ENCODE measurements at regions not wholly inside any gene's neighbourhood (a gene's known extent, or its start where the extent isn't known, plus 50 kb on each side); places are given as distances from the start of the nearest gene placed in this dataset.

DNA sequence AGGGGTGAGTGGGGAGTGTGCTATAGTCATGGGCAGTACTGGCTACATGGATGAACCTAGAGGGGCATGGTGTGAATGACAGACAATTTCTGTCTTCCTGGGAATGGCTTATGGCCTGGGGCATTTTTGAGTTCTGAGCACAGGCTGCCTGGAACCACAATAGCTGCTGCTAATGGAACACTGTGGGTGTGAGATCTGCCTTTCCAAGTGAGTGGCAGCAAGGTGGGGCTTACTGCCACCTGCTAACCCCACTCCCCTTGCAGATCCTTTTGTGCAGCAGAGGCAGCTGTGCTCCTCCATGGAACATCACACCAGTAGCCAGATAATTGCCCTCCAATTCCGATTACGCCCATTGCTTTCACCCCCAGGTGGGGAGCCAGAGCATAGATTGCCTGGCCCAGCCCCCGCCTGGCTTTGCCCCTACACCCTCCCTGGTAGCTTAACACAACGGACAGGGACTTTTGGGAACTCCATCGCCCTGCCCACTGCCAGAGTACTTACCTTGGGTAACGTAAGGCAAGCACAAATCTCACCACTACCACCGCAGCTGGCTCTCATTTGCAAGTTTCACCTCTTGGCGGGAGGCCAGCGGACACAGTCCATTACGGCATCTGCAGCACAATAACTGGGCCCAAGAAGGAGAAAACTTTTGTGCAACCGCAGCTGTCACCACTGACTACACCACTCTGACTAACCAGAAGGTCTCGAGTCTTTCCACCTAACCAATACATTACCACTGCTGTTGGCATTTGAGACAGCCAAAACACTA, 421.2 kb upstream of the NWD2 start:
- no peak for DNase-seq (ENCODE audit: low read depth)

DNA sequence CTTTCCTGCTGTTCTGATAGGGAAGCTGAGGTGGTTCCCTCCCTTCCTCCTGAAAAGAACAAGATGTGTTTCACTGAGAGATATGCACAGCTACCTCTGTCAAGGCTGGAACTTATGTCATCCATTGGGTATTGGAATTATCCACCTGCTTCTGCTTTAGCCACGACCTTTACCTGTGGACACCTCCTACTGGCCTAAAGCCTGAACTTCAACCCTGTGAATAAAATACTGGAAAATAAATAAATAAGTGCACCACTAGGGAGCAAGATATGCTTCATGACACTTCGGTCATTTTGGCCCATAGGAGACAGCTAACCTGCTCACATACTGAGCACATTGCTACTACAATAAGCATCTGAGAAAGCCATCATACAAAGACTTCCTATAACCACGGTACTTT, 419.9 kb upstream of the NWD2 start:
- no peak for DNase-seq (ENCODE audit: low read depth)

DNA sequence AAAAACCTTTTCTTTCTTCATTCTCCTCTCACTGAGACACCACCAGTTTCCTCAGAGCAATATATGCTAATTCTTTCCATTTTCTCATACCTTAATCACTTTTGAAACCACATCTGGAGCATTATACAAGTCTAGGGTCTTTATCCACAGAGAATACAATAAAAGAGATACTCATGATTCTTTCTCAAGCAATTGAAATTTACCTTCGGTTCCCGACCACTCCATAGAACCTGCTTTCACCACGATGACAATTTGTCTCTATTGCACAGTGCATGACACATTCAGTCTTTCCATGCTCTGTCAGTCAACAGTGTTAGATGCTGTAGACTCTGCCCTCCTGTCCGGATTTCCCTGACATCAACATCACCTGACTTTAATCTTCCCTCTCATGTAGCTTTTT, 409.3 kb upstream of the NWD2 start:
- DNase-seq (ENCODE audit: low read depth), result no peak

DNA sequence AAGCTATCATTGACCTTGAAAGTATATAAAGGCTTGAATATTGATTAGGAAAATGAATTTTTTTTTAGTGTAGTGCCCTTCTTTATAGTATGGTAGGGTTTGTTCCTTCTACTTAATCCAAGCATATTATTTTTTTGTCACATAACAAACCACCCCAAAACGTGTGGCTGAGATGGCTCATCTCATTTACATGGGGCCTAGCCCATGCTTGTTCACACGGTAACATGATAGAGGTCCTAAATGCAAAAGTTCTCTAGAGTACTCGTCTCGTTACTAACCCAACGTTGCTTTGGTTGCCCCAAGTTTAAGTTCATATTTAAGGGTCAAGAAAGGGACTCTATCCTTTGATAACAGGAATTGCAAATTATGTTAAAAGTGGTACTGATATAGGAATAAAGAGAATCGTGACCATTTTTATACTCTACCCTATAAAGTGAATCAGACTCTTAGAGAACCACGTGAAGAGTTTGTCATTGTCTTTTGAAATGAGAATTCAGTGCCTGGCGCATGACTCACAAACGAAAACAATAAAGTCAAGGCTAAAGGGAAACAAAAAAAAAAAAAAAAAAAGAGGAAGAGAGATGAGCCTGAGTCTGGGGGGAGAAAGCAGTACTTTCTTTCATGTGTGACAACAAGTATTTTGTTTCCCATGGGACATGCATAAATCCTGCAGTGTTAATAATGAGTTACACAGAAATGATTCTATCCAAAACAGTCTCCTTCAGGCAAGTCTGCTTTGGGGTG, 402.8 kb upstream of the NWD2 start:
- no peak for DNase-seq (ENCODE audit: low read depth)

DNA sequence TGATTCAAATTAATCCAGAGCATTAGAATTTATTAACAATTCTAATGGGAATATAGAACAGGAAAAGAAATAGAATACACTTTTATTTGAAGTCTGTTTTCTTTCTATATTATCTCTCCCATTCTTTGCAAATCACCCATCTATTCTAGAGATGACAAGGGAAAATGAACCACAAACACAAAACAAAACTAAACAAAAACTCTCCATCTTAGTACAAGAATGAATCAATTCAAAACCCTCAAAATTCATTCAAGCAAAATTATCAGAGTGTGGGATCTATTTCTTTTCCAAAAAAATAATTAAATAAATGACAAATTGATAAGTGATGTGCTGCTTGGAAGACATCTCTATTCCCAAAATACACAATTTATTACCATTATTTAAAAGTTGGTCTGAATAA, 400.1 kb upstream of the NWD2 start:
- DNase-seq (ENCODE audit: low read depth), result no peak

DNA sequence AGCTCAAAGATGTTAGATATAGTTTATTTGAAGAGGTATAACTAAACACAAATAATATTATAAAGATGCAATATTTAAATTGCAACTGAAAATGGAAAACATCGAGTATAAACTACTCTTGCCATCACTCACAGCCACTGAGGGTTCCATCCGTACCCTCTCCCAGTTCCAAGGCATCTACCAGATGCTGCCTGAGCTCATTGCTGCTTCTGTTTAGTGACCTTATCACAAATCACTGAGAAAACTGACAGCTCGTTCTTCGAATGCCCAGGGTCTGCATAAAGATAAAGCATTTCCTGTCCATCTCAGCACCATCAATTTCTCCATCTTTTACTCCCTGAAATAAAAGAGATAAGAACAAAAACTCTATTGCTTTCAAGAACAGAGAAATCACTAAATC, 391.7 kb upstream of the NWD2 start:
- no peak for DNase-seq (ENCODE audit: low read depth)

DNA sequence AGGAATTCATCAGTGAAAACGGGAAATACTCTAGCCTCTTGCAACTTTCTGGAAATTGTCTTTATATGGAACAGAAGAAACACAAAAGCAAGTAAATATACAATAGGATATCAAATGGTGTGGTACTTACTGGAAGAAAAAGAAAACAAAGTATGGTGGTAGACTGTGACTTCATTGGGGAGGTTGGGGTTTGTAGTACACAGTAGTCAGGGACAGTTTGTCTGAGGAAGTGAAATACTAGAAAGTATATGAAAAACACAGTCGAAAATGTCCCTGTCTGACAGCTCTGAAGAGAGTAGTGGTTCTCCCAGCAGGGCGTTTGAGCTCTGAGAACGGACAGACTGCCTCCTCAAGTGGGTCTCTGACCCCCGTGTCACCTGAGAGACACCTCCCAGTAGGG, 390.0 kb upstream of the NWD2 start:
- DNase-seq (ENCODE audit: low read depth), result no peak

DNA sequence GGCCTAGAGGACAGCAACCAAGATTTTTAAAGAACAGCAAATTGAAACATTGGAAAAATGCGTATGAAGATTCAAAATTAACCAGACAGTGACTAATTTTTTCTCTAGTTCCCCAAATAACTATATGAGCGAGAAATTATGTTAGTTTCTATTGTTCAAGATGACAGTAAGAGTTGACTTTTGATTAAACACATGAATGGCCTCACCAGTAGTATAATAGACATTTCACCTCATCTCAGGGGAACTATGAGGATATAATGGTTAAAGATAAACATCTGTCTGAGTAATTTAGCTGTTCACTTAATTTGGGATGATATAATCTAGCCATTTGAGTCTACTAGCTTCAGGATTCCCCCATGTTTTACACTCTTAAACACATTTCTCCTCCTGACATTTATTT, 380.9 kb upstream of the NWD2 start:
- no peak for DNase-seq (ENCODE audit: low read depth)

DNA sequence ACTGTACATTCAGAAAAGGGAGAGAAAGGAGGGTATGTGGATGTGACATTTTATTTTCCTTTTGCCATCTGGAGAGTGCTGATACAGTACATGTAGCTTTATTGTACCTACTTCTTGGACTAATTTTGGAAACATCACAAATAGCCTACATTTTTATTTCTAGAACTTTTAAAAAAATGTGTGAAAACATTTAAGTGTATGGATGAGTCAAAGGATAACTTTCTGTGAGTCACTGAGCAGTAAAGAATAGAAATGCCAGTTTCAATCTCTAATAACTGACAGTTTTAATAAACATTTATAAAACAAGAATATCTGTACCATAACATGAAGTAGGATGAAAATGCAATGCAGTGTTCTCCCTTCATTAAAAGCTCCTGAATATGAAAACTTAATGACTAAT, 374.4 kb upstream of the NWD2 start:
- DNase-seq (ENCODE audit: low read depth), result no peak

DNA sequence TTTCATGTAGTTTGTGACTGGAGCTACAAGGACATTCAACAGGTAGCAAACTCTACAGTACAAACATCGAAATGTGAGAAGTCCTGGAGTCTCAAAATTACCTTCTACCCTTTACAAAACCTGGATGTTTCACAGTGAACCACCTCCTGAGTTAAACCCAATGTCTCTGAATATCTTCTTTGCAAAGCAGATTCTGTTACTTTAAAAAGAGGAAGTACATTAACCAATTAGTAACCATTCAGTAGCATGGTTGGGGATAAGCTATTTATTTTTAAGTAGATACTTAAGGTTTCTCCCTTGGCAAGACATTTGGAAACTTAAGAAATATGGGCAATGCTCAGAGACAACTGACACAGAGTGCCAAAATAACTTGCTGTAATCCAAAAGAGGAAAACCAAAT, 371.9 kb upstream of the NWD2 start:
- no peak for DNase-seq (ENCODE audit: low read depth)

DNA sequence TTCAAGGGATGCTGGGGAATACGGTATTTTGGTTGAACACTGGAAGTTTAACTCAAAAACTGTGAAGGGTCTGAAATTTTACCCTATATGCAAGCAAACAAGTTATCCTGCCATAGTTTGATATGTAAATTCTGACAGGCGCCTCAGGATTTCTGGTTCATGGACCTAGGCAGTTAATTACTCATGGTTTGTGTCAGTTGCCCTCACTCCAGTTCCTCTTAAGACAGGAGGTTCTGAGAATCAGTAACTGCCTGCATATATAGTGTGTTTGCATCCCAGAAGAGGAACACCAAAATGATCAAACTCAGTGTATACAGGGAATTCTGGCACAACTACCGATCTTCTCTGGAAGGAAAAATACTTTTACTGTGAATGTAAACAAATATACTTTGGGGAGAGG, 360.4 kb upstream of the NWD2 start:
- DNase-seq (ENCODE audit: low read depth), result no peak

DNA sequence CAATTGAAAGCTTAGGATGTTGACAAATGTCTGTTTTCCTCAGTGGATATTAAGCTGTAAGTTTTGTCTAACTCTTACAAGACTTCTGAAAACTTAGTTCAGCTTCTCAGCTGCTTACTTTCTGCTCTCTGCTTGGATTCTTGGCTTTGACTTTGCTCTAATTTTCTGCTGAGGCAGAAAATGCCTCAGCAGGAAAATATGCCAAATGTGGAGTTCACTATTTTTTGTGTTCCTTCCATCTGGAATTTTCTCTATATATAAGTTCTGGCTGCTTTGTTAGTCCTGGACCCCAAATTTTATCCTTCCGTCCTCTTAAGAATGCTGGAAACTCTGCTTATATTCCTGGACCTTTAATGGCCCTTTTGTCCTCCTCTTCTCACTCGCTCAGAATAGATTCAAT, 352.6 kb upstream of the NWD2 start:
- DNase-seq (ENCODE audit: low read depth), result no peak

DNA sequence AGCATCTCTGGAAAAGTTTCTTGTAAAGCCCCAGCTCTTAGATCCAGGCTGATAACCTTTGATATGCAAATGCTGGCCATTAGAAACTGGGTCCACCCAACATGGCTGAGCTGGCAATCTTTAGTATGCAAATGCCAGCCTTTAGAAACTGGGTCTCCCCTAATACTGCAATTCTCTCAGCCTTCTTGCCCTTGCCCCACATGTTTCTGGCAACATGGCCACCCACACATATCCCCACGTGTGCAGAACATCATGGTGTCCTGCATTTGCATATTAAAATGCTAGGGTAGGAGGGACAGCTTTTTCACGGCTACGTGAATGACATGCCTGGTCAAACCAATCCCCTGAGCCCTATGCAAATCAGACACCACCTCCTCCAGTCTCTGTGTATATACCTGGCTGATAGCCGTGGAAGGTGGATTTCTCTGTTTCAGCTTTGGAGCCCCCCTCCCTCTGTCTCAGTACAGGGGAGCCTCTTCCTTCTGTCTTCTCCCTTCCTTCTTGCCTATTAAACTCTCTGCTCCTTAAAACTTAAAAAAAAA, 344.0 kb upstream of the NWD2 start:
- DNase-seq (ENCODE audit: low read depth), result no peak

DNA sequence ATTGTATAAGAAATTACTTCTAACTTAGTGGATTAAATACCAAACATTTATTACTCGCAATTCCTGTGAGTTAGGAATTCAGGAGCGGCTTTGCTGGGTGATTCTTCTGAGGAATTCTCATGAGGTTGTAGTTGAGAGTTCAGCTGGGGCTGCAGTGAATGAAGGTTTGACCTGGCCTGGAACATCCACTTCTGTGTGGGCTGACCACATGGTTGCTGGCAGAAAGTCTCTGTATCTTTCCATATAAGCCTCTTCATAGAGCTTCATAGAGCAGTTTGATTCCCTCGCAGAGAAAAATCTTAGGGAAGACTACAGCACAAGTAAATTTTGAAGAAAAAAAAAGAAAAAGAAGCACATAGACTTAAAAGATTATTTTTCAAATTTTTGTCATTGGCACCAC, 339.7 kb upstream of the NWD2 start:
- no peak for DNase-seq (ENCODE audit: low read depth)

DNA sequence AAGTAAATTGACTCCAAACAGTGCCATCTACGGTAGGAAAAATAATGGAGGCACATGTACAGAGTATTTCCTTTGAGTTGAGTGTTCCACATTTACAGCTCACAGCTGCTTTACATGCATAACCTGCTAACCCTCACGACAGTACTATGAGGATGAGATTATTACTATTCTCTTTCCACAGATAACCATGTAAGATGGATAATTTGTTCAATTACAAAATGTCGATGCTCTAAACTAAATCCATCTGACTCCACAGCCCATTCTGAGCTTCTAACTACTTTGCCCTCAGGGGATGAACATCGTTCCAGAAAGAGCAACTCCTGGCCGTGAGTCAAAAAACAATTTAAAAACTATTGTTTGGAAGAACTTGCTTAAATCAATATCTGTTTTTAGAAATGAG, 330.4 kb upstream of the NWD2 start:
- no peak for DNase-seq (ENCODE audit: low read depth)

DNA sequence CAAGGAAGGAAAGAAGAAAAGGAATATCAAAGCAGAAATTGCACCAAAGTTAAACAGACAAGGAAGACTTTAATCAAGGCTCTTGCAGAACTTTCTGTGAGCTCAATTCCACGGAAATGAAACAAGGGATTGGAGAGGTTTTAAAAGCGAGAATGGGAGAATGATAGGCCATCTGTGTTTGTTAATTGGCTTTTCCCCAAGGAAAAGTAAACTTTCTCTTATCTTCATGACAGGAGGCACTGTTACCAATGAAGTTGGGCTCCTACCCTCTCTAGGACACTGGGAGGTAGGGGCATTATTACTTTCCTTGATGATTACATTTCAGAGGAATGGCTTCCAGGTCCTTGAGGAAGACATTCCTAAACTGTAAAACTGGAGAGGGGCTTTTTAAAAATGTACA, 328.8 kb upstream of the NWD2 start:
- DNase-seq (ENCODE audit: low read depth), result no peak

DNA sequence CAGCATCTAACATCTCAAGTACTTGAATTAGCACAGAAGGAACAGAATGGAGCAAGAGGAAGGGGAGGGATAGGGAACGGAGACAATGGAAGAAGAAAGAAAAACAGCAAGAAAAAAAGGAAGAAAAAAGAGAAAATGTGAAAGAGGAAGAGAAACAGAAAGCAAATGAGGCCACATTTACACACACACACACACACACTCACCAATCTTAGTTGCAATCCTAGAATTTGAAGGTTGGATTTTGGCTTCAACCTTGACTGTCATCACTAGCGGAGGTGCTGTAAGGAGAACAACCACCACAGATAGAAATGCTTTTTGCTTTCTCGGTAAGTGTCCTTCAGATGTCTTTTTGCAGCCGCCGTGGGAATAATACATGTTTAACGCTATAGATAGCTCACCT, 327.1 kb upstream of the NWD2 start:
- DNase-seq (ENCODE audit: low read depth), result no peak

DNA sequence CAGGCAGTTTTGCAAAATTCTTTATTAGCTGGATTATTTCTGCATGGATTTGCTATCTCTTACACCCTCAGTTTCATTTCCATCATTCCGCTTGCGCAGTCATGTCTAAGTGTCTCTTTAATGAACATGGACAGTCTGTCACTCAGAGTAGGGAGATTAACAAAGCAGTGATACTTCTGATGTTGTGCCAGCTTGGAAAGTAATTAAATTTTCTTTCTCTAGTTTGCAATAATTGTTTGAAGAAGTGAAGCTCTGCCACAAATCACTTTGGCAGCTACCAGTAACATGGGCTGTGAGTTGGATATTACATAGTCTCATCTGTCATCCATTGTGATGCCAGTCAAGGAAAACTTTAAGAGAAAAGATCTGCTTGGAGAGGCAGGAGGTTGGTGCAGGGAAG, 324.8 kb upstream of the NWD2 start:
- DNase-seq (ENCODE audit: low read depth), result no peak

DNA sequence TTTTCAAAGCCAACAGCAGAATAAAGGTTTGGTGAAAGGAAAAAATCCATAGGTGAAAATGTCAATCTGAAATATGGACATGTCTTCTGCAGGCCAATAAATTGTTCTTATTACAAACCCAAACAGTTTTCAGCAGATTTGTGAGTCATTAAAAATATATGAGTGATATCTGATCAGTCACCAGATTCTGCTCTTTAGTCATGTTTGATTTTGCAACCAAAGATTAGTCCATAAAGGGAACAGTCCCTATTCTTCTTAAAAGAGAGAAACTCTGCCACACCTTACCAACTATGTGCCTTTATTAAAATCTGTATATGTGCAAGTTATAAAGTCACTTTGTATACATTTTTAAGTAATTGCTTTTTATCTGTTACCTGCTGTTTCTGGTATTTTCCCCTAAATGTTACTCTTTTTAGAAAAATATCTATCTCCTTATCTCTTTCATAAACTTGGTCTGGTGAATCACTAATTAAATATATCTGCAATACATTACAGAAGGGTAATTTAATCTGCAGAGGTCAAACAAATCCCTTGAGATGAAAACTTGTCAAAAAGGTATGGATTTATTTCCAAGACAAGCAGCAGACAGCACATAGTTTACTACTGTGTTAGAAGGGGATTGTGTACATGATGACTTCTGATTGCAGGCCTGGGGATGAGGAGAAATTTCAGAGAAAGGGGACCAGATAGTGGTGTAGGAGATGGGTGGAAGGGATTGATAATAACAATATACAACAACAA, 322.9 kb upstream of the NWD2 start:
- DNase-seq (ENCODE audit: low read depth), result no peak

DNA sequence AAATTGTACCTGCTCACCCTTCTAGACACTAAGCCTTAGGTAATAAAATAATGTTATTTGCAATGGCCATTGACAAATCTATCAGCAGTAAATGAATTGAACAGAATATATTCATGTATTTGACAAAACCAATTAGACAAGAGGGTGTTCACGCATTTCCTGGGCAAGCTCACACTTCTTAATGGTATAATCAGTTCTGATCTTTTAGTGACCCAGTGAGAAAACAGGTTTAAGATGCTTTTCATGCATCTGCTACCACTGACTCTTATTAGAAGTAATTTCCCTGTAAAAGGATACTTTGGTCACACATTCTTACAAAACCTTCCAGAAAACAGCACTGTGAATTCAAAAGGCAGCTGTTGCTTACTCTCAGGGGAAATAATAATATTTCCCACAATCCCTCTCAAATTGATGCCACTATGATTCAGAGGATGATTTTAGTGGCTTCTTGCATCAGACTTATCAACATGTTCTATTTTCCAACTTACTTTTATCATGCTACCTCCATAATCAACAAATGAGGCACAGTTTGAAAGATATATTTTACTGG, 313.9 kb upstream of the NWD2 start:
- no peak for DNase-seq (ENCODE audit: low read depth)

DNA sequence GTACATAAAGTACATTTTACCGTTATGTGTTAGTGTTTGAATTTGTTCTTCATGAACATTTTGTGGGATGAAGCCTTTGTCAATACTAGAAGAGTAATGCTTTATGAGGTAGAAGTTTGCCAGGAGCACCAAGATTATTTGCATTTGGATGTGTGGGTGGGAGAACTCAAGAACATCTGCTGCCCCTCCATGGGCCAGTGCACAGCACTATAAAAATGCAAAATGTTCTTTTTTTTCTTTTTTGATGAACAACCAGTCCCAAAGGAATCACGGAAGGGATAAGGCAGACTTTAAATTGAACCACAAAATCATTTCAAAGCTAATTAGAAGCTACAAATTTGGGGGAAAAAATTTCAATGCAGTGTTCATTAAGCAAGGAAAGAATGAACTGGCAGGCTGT, 300.3 kb upstream of the NWD2 start:
- no peak for DNase-seq (ENCODE audit: low read depth)

DNA sequence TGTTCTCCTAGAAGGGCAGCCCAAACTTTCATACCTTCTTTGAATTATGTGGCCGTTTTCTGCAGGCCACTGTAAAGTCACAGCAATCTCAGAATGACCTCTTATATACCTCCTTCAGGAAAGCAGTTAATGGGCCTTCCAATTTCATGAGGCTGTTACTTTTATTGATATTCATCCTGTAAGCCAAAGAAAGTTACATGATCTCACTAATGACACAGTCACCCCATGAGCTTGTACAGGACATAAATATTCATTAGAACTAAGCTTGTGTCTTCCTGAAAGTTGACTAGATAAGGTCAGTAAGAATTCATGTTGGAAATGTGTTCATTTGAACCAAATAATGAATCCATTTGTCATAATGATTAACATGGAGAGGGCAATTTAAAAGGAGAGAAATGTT, 283.1 kb upstream of the NWD2 start:
- no peak for DNase-seq (ENCODE audit: low read depth)

Measured in stimulated activated CD4-positive, alpha-beta T cell treated with anti-CD3 and anti-CD28 coated beads, Interleukin-2, amount 100 ng/mL, for 4 hours (primary cell).